Neural progenitor cell (in vitro differentiated cells): ENCODE measurements at regions not wholly inside any gene's neighbourhood (a gene's known extent, or its start where the extent isn't known, plus 50 kb on each side); places are given as distances from the start of the nearest gene placed in this dataset.
"Not testable (repeated sequence)": the region's sequence is repeated elsewhere in the genome, so short reads cannot be mapped to it uniquely, and the experiment has no call there.

ENCODE experiments used
- DNase-seq: peaks from one replicate; pipeline ENCODE4 v3.0.0-alpha.2; 2016; ENCODE audit warnings: low spot score
- H2AFZ ChIP-seq: fragments of 200-600 bp; sonication (generic); replicated peaks from 2 replicates; pipeline ENCODE4 v1.6.1; 2016; ENCODE audit warnings: antibody characterized with exemption
- H3F3A ChIP-seq: fragments of 200-600 bp; sonication (generic); 2 replicates; pipeline ENCODE4 v1.6.1; 2016; ENCODE audit warnings: antibody characterized with exemption, low read depth
- H3K27ac ChIP-seq: fragments of 200-600 bp; sonication (generic); 2 replicates; pipeline ENCODE4 v1.5.1; 2016; ENCODE audit warnings: mild to moderate bottlenecking
- H3K27me3 ChIP-seq: fragments of 200-600 bp; sonication (generic); 2 replicates; pipeline ENCODE4 v1.6.1; 2016; ENCODE audit warnings: mild to moderate bottlenecking, moderate library complexity
- H3K36me3 ChIP-seq: fragments of 200-600 bp; sonication (generic); 2 replicates; pipeline ENCODE4 v1.5.1; 2016
- H3K4me1 ChIP-seq: fragments of 200-600 bp; sonication (generic); 2 replicates; pipeline ENCODE4 v1.6.1; 2016; ENCODE audit warnings: mixed run types
- H3K4me2 ChIP-seq: fragments of 200-600 bp; sonication (generic); 2 replicates; pipeline ENCODE4 v1.6.1; 2016
- H3K4me3 ChIP-seq: fragments of 200-600 bp; sonication (generic); 2 replicates; pipeline ENCODE4 v1.5.1; 2016
- H3K79me2 ChIP-seq: fragments of 200-600 bp; sonication (generic); 2 replicates; pipeline ENCODE4 v1.6.1; 2016; ENCODE audit warnings: low read depth
- H3K9ac ChIP-seq: fragments of 200-600 bp; sonication (generic); 2 replicates; pipeline ENCODE4 v1.6.1; 2016
- H3K9me3 ChIP-seq: fragments of 200-600 bp; sonication (generic); 2 replicates; pipeline ENCODE4 v1.5.1; 2016; ENCODE audit warnings: low read depth
- H4K20me1 ChIP-seq: fragments of 200-600 bp; sonication (generic); 2 replicates; pipeline ENCODE4 v1.6.1; 2016; ENCODE audit warnings: low read depth
- H3K27ac Mint-ChIP-seq: 3 replicates; pipeline ENCODE4 v1.8.0; 2021; ENCODE audit warnings: mixed read lengths
- H3K27me3 Mint-ChIP-seq: 2 replicates; pipeline ENCODE4 v1.8.0; 2022; ENCODE audit warnings: low read depth, mild to moderate bottlenecking, inconsistent platforms, moderate library complexity, mixed read lengths; ENCODE audit not compliant: insufficient read depth
- H3K36me3 Mint-ChIP-seq: 3 replicates; pipeline ENCODE4 v1.8.0; 2021; ENCODE audit warnings: mixed read lengths
- H3K4me1 Mint-ChIP-seq: 3 replicates; pipeline ENCODE4 v1.8.0; 2021; ENCODE audit warnings: mixed read lengths
- H3K4me3 Mint-ChIP-seq: 3 replicates; pipeline ENCODE4 v1.8.0; 2021; ENCODE audit warnings: mild to moderate bottlenecking, moderate library complexity, mixed read lengths
- H3K9me3 Mint-ChIP-seq: 3 replicates; pipeline ENCODE4 v1.8.0; 2020; ENCODE audit warnings: mixed read lengths
- EZH2 ChIP-seq: fragments of 200-600 bp; sonication (generic); IDR thresholded peaks from 2 replicates; pipeline ENCODE4 v1.6.1; 2017; ENCODE audit warnings: antibody characterized with exemption, mild to moderate bottlenecking, moderate library complexity
- EZH2phosphoT487 ChIP-seq: fragments of 200-600 bp; sonication (generic); IDR thresholded peaks from 2 replicates; pipeline ENCODE4 v1.6.1; 2017; ENCODE audit warnings: antibody characterized with exemption
- TF ChIP-seq, protein P1 (sequence below): fragments of 200-600 bp; sonication (generic); IDR thresholded peaks from 2 replicates; pipeline ENCODE4 v1.5.1; 2017; ENCODE audit warnings: antibody characterized with exemption, mild to moderate bottlenecking

DNA sequence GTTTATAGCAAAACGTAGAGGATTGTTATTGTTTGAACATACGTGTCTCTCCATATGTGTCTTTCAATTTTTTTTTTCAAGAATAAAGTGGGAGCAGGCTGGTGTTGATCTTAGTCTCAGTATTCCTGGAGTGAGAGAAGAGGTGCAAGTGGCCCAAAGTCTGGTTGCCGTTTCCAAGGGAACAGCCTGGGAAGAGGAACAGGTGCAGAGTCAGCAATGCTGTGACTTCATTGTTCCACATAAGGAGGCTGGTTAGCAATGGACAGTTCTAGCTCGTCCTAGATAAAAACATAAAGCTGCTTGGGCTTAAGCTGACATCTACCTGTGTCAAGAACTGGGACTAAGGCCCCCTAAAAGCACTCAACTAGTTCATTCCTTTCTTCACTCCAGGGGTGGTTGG is 626.6 kb upstream of the TPK1 start:
- H4K20me1 ChIP-seq: no peaks in the 10 kb centered on the region
- peaks cover 2% of the 10 kb centered on the region for H3K9me3 Mint-ChIP-seq
- no peaks in the 10 kb centered on the region for H3K36me3 ChIP-seq
- no peaks in the 10 kb centered on the region for H3K79me2 ChIP-seq
- no peaks in the 10 kb centered on the region for H3K4me1 ChIP-seq
- no peaks in the 10 kb centered on the region for H3K27me3 ChIP-seq
- no peak overlapping the region for H3K4me3 Mint-ChIP-seq
- H3K27ac Mint-ChIP-seq: no peak overlapping the region
- H3K4me1 Mint-ChIP-seq: no peaks in the 10 kb centered on the region
- no peaks in the 10 kb centered on the region for H3K9me3 ChIP-seq
- no peaks in the 10 kb centered on the region for H3K27me3 Mint-ChIP-seq
- H2AFZ ChIP-seq: no peak overlapping the region
- H3K9ac ChIP-seq: no peak overlapping the region
- H3F3A ChIP-seq: no peaks in the 10 kb centered on the region
- H3K4me3 ChIP-seq: no peak overlapping the region
- DNase-seq: no peak
- no peak overlapping the region for H3K4me2 ChIP-seq
- no peak overlapping the region for H3K27ac ChIP-seq
- H3K36me3 Mint-ChIP-seq: no peaks in the 10 kb centered on the region
- no peak for TF ChIP-seq EZH2phosphoT487
- TF ChIP-seq, protein P1, sequence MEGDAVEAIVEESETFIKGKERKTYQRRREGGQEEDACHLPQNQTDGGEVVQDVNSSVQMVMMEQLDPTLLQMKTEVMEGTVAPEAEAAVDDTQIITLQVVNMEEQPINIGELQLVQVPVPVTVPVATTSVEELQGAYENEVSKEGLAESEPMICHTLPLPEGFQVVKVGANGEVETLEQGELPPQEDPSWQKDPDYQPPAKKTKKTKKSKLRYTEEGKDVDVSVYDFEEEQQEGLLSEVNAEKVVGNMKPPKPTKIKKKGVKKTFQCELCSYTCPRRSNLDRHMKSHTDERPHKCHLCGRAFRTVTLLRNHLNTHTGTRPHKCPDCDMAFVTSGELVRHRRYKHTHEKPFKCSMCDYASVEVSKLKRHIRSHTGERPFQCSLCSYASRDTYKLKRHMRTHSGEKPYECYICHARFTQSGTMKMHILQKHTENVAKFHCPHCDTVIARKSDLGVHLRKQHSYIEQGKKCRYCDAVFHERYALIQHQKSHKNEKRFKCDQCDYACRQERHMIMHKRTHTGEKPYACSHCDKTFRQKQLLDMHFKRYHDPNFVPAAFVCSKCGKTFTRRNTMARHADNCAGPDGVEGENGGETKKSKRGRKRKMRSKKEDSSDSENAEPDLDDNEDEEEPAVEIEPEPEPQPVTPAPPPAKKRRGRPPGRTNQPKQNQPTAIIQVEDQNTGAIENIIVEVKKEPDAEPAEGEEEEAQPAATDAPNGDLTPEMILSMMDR: no peak
- TF ChIP-seq EZH2: no peak

- no peak for TF ChIP-seq EZH2
- TF ChIP-seq, protein P1: no peak
- no peak for TF ChIP-seq EZH2phosphoT487
- no peaks in the 10 kb centered on the region for H3K4me1 Mint-ChIP-seq
- no peak for DNase-seq
- Histone ChIP-seq H3K27me3 (no peaks in the 10 kb centered on the region), H3K79me2 (no peaks in the 10 kb centered on the region), H3K27ac (no peak overlapping the region), H3K9me3 (no peaks in the 10 kb centered on the region), H3K4me2 (no peak overlapping the region), H3K36me3 (no peaks in the 10 kb centered on the region), H3K4me1 (no peaks in the 10 kb centered on the region), H3F3A (no peaks in the 10 kb centered on the region), H3K9ac (no peak overlapping the region), H2AFZ (no peak overlapping the region), H3K4me3 (no peak overlapping the region), H4K20me1 (no peaks in the 10 kb centered on the region)
- H3K27me3 Mint-ChIP-seq: peaks cover 3% of the 10 kb centered on the region
- H3K9me3 Mint-ChIP-seq: no peaks in the 10 kb centered on the region
- H3K4me3 Mint-ChIP-seq: no peak overlapping the region
- H3K27ac Mint-ChIP-seq: no peak overlapping the region
- H3K36me3 Mint-ChIP-seq: no peaks in the 10 kb centered on the region
These were observed 599.0 kb upstream of the TPK1 start for GRCh38 chr7:145434811-145435210.

GRCh38 chr7:145431834-145432233 is 596.0 kb upstream of the TPK1 start:
- H4K20me1 ChIP-seq: no peaks in the 10 kb centered on the region
- no peaks in the 10 kb centered on the region for H3F3A ChIP-seq
- no peak overlapping the region for H3K27ac ChIP-seq
- H3K4me2 ChIP-seq: no peak overlapping the region
- H3K9me3 Mint-ChIP-seq: no peaks in the 10 kb centered on the region
- H3K27ac Mint-ChIP-seq: no peak overlapping the region
- TF ChIP-seq EZH2phosphoT487: no peak
- TF ChIP-seq, protein P1: no peak
- no peak for TF ChIP-seq EZH2
- H3K36me3 Mint-ChIP-seq: no peaks in the 10 kb centered on the region
- no peak overlapping the region for H3K9ac ChIP-seq
- peaks cover 3% of the 10 kb centered on the region for H3K27me3 Mint-ChIP-seq
- H2AFZ ChIP-seq: no peak overlapping the region
- no peak overlapping the region for H3K4me3 ChIP-seq
- H3K4me3 Mint-ChIP-seq: no peak overlapping the region
- H3K36me3 ChIP-seq: no peaks in the 10 kb centered on the region
- no peaks in the 10 kb centered on the region for H3K79me2 ChIP-seq
- DNase-seq: no peak
- H3K27me3 ChIP-seq: no peaks in the 10 kb centered on the region
- H3K9me3 ChIP-seq: no peaks in the 10 kb centered on the region
- H3K4me1 Mint-ChIP-seq: no peaks in the 10 kb centered on the region
- H3K4me1 ChIP-seq: peaks cover 8% of the 10 kb centered on the region

GRCh38 chr7:145418481-145418880 is 582.6 kb upstream of the TPK1 start:
- H3K27me3 Mint-ChIP-seq, H3K4me2 ChIP-seq, H3K9ac ChIP-seq, H3K4me3 ChIP-seq, H3K36me3 Mint-ChIP-seq, DNase-seq, H3K27me3 ChIP-seq, H3K27ac ChIP-seq, H3K4me1 ChIP-seq, H3K9me3 ChIP-seq, H3K4me1 Mint-ChIP-seq, H3K9me3 Mint-ChIP-seq, H3K27ac Mint-ChIP-seq, H2AFZ ChIP-seq, H3F3A ChIP-seq, H3K79me2 ChIP-seq, H4K20me1 ChIP-seq, H3K4me3 Mint-ChIP-seq, H3K36me3 ChIP-seq: not testable (repeated sequence)
